AG09309 (cell line): ENCODE measurements at regions not wholly inside any gene's neighbourhood (a gene's known extent, or its start where the extent isn't known, plus 50 kb on each side); places are given as distances from the start of the nearest gene placed in this dataset.

Experiments
- DNase-seq: peaks from one replicate; pipeline ENCODE4 v3.0.0-alpha.2; 2010; ENCODE audit warnings: low read depth
- H3K4me3 ChIP-seq: 2 replicates; pipeline ENCODE4 v1.5.1; 2011; ENCODE audit warnings: mild to moderate bottlenecking, low read depth, low read length, moderate library complexity; ENCODE audit not compliant: control insufficient read depth
- CTCF ChIP-seq: IDR thresholded peaks from 2 replicates; pipeline ENCODE4 v1.5.1; 2011; ENCODE audit warnings: mild to moderate bottlenecking, low read depth, low read length, inconsistent platforms; ENCODE audit not compliant: insufficient read depth, control insufficient read depth; ENCODE audit errors: missing control alignments

- no peak for DNase-seq
- no peak overlapping the region for H3K4me3 ChIP-seq
- no peak for TF ChIP-seq CTCF
Observed at GRCh38 chr10:47082055-47082784, 171.0 kb downstream of the PTPN20 start.

- no peak for DNase-seq
- no peak overlapping the region for H3K4me3 ChIP-seq
- no peak for TF ChIP-seq CTCF
Observed at GRCh38 chr10:47087667-47088066, 176.4 kb downstream of the PTPN20 start.

GRCh38 chr10:47088656-47089354 is 177.6 kb downstream of the PTPN20 start:
- DNase-seq: no peak
- no peak overlapping the region for H3K4me3 ChIP-seq
- no peak for TF ChIP-seq CTCF

GRCh38 chr10:47090042-47090441 is 178.8 kb downstream of the PTPN20 start:
- no peak for TF ChIP-seq CTCF
- H3K4me3 ChIP-seq: no peak overlapping the region
- no peak for DNase-seq

GRCh38 chr10:47090903-47091302 is 179.7 kb downstream of the PTPN20 start:
- DNase-seq: no peak
- H3K4me3 ChIP-seq: no peak overlapping the region
- no peak for TF ChIP-seq CTCF

- TF ChIP-seq CTCF: no peak
- H3K4me3 ChIP-seq: no peak overlapping the region
- DNase-seq: no peak
Observed at GRCh38 chr10:47091421-47091820, 180.2 kb downstream of the PTPN20 start.
